ENCODE measurements at regions not wholly inside any gene's neighbourhood (a gene's known extent, or its start where the extent isn't known, plus 50 kb on each side); places are given as distances from the start of the nearest gene placed in this dataset.

- TF ChIP-seq, protein P1, sequence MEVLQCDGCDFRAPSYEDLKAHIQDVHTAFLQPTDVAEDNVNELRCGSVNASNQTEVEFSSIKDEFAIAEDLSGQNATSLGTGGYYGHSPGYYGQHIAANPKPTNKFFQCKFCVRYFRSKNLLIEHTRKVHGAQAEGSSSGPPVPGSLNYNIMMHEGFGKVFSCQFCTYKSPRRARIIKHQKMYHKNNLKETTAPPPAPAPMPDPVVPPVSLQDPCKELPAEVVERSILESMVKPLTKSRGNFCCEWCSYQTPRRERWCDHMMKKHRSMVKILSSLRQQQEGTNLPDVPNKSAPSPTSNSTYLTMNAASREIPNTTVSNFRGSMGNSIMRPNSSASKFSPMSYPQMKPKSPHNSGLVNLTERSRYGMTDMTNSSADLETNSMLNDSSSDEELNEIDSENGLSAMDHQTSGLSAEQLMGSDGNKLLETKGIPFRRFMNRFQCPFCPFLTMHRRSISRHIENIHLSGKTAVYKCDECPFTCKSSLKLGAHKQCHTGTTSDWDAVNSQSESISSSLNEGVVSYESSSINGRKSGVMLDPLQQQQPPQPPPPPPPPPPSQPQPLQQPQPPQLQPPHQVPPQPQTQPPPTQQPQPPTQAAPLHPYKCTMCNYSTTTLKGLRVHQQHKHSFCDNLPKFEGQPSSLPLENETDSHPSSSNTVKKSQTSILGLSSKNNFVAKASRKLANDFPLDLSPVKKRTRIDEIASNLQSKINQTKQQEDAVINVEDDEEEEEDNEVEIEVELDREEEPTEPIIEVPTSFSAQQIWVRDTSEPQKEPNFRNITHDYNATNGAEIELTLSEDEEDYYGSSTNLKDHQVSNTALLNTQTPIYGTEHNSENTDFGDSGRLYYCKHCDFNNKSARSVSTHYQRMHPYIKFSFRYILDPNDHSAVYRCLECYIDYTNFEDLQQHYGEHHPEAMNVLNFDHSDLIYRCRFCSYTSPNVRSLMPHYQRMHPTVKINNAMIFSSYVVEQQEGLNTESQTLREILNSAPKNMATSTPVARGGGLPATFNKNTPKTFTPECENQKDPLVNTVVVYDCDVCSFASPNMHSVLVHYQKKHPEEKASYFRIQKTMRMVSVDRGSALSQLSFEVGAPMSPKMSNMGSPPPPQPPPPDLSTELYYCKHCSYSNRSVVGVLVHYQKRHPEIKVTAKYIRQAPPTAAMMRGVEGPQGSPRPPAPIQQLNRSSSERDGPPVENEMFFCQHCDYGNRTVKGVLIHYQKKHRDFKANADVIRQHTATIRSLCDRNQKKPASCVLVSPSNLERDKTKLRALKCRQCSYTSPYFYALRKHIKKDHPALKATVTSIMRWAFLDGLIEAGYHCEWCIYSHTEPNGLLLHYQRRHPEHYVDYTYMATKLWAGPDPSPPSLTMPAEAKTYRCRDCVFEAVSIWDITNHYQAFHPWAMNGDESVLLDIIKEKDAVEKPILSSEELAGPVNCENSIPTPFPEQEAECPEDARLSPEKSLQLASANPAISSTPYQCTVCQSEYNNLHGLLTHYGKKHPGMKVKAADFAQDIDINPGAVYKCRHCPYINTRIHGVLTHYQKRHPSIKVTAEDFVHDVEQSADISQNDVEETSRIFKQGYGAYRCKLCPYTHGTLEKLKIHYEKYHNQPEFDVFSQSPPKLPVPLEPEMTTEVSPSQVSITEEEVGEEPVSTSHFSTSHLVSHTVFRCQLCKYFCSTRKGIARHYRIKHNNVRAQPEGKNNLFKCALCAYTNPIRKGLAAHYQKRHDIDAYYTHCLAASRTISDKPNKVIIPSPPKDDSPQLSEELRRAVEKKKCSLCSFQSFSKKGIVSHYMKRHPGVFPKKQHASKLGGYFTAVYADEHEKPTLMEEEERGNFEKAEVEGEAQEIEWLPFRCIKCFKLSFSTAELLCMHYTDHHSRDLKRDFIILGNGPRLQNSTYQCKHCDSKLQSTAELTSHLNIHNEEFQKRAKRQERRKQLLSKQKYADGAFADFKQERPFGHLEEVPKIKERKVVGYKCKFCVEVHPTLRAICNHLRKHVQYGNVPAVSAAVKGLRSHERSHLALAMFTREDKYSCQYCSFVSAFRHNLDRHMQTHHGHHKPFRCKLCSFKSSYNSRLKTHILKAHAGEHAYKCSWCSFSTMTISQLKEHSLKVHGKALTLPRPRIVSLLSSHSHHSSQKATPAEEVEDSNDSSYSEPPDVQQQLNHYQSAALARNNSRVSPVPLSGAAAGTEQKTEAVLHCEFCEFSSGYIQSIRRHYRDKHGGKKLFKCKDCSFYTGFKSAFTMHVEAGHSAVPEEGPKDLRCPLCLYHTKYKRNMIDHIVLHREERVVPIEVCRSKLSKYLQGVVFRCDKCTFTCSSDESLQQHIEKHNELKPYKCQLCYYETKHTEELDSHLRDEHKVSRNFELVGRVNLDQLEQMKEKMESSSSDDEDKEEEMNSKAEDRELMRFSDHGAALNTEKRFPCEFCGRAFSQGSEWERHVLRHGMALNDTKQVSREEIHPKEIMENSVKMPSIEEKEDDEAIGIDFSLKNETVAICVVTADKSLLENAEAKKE (CRISPR knock-in tag; IDR thresholded peaks at IDR 0.05): no peak
- TF ChIP-seq, protein P2, sequence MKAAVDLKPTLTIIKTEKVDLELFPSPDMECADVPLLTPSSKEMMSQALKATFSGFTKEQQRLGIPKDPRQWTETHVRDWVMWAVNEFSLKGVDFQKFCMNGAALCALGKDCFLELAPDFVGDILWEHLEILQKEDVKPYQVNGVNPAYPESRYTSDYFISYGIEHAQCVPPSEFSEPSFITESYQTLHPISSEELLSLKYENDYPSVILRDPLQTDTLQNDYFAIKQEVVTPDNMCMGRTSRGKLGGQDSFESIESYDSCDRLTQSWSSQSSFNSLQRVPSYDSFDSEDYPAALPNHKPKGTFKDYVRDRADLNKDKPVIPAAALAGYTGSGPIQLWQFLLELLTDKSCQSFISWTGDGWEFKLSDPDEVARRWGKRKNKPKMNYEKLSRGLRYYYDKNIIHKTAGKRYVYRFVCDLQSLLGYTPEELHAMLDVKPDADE (IDR thresholded peaks at IDR 0.05): no peak
- TF ChIP-seq STAT1 (IDR thresholded peaks at IDR 0.05; ENCODE audit: unreplicated experiment) (no peak), JUNB (IDR thresholded peaks at IDR 0.05; ENCODE audit: unreplicated experiment) (no peak), EZH2phosphoT487 (IDR thresholded peaks at IDR 0.05; ENCODE audit: unreplicated experiment) (no peak), CREB1 (CRISPR knock-in tag; IDR thresholded peaks at IDR 0.05; ENCODE audit: low read depth) (no peak)
Observed at GRCh38 chr15:95485367-95485766, 845.1 kb upstream of the NR2F2 start (continued).

GRCh38 chr15:95486224-95486623 lies 844.3 kb upstream of the NR2F2 start:
- no peaks in the 10 kb centered on the region for H3K27me3 ChIP-seq (ENCODE audit: insufficient read depth)
- H3K4me1 ChIP-seq (ENCODE audit: insufficient read depth): no peaks in the 10 kb centered on the region
- TF ChIP-seq NANOG (IDR thresholded peaks at IDR 0.05; ENCODE audit: borderline replicate concordance) (no peak), ZNF331 (CRISPR knock-in tag; IDR thresholded peaks at IDR 0.05; ENCODE audit: low read depth) (no peak), ZNF114 (CRISPR knock-in tag; IDR thresholded peaks at IDR 0.05) (no peak), JUNB (IDR thresholded peaks at IDR 0.05; ENCODE audit: unreplicated experiment) (no peak), EZH2 (IDR thresholded peaks at IDR 0.05; ENCODE audit: low read depth, unreplicated experiment) (no peak), STAT1 (IDR thresholded peaks at IDR 0.05; ENCODE audit: unreplicated experiment) (no peak), CREB1 (CRISPR knock-in tag; IDR thresholded peaks at IDR 0.05; ENCODE audit: low read depth) (no peak)
- H3K27ac ChIP-seq (ENCODE audit: low read depth): no peak overlapping the region
- no peaks in the 10 kb centered on the region for H3F3A ChIP-seq (replicated peaks; ENCODE audit: low read depth)
- DNase-seq (ENCODE audit: low spot score) (no peak), ATAC-seq (no peak)
- Mint-ChIP-seq H3K36me3 (ENCODE audit: low read depth) (no peaks in the 10 kb centered on the region), H3K27me3 (ENCODE audit: insufficient read depth, low read depth, poor library complexity) (no peaks in the 10 kb centered on the region), H3K4me3 (no peak overlapping the region), H3K9me3 (no peaks in the 10 kb centered on the region), H3K4me1 (no peaks in the 10 kb centered on the region), H3K27ac (no peak overlapping the region)
- no peaks in the 10 kb centered on the region for H3K79me2 ChIP-seq (replicated peaks; ENCODE audit: insufficient read depth)
- H2AFZ ChIP-seq: no peak overlapping the region
- H3K4me2 ChIP-seq: no peak overlapping the region
- no peaks in the 10 kb centered on the region for H3K36me3 ChIP-seq (ENCODE audit: insufficient read depth)
- H3K4me3 ChIP-seq: no peak overlapping the region
- H3K9me2 ChIP-seq (ENCODE audit: insufficient read depth): no peaks in the 10 kb centered on the region; the same call in 1 of the 2 replicates
- no peaks in the 10 kb centered on the region for H4K20me1 ChIP-seq (replicated peaks; ENCODE audit: insufficient read depth)
